Esophagus muscularis mucosa (tissue), 4 donors: ENCODE measurements at regions not wholly inside any gene's neighbourhood (a gene's known extent, or its start where the extent isn't known, plus 50 kb on each side); places are given as distances from the start of the nearest gene placed in this dataset.

ENCODE experiments used
- CTCF ChIP-seq, 3 experiments: fragments of 200-600 bp in 2 of 3; fragments of 450-650 bp in 1 of 3; sonication (generic) in 2 of 3; IDR thresholded peaks; one replicate each; pipeline ENCODE4 v1.5.1; 2017 to 2019; ENCODE audit warnings: antibody characterized with exemption in 3 of 3, mild to moderate bottlenecking in 2 of 3, moderate library complexity in 1 of 3
- EP300 ChIP-seq: sonication (generic); formaldehyde crosslinking; IDR thresholded peaks from one replicate; pipeline ENCODE4 v1.6.1; 2017; ENCODE audit warnings: antibody characterized with exemption
- POLR2A ChIP-seq: fragments of 450-650 bp; IDR thresholded peaks from one replicate; pipeline ENCODE4 v1.6.1; 2017; ENCODE audit warnings: antibody characterized with exemption, moderate library complexity, mild to moderate bottlenecking, low read depth

- TF ChIP-seq POLR2A, result no peak
- no peak for TF ChIP-seq CTCF (IDR thresholded peaks at IDR 0.05)
- TF ChIP-seq EP300, result no peak
Observed at GRCh38 chr9:89842267-89842768, 237.5 kb downstream of the GADD45G start.
